Suprapubic skin (tissue), 4 donors: ENCODE measurements at regions not wholly inside any gene's neighbourhood (a gene's known extent, or its start where the extent isn't known, plus 50 kb on each side); places are given as distances from the start of the nearest gene placed in this dataset.

Experiments
- DNase-seq, 2 donors: peaks; one replicate each; pipeline ENCODE4 v3.0.0-alpha.2; 2019; ENCODE audit warnings: low spot score in 2 of 2
- H3K27ac ChIP-seq: fragments of 200-600 bp; sonication (generic); one replicate; pipeline ENCODE4 v1.5.1; 2019
- H3K27me3 ChIP-seq: fragments of 200-600 bp; sonication (generic); one replicate; pipeline ENCODE4 v1.5.1; 2019
- H3K36me3 ChIP-seq: fragments of 200-600 bp; sonication (generic); one replicate; pipeline ENCODE4 v1.5.1; 2019
- H3K4me1 ChIP-seq: fragments of 200-600 bp; sonication (generic); one replicate; pipeline ENCODE4 v1.5.1; 2019
- H3K4me3 ChIP-seq: fragments of 200-600 bp; sonication (generic); one replicate; pipeline ENCODE4 v1.5.1; 2019; ENCODE audit warnings: mild to moderate bottlenecking
- H3K9me3 ChIP-seq: fragments of 200-600 bp; sonication (generic); one replicate; pipeline ENCODE4 v1.5.1; 2019
- EP300 ChIP-seq: sonication (generic); formaldehyde crosslinking; IDR thresholded peaks from one replicate; pipeline ENCODE4 v1.6.1; 2017; ENCODE audit warnings: antibody characterized with exemption
- POLR2A ChIP-seq, 2 donors: fragments of 450-650 bp; IDR thresholded peaks; one replicate each; pipeline ENCODE4 v1.6.1; 2017; ENCODE audit warnings: antibody characterized with exemption in 2 of 2, mild to moderate bottlenecking in 2 of 2, moderate library complexity in 2 of 2
- POLR2AphosphoS5 ChIP-seq, 3 donors: sonication (generic); formaldehyde crosslinking; IDR thresholded peaks; one replicate each; pipeline ENCODE4 v1.6.1; 2017; ENCODE audit warnings: antibody characterized with exemption in 3 of 3
- WGBS: methylation state at CpG from one replicate; pipeline ENCODE4 v1.1.5; 2018; 5-methylcytosine and 5-hydroxymethylcytosine counted together
- TF ChIP-seq, protein P1 (sequence below), 2 donors: fragments of 200-600 bp in 1 of 2; fragments of 450-650 bp in 1 of 2; sonication (generic) in 1 of 2; IDR thresholded peaks; one replicate each; pipeline ENCODE4 v1.5.1; 2016 to 2019; ENCODE audit warnings: antibody characterized with exemption in 2 of 2, mild to moderate bottlenecking in 1 of 2, moderate library complexity in 1 of 2

DNA sequence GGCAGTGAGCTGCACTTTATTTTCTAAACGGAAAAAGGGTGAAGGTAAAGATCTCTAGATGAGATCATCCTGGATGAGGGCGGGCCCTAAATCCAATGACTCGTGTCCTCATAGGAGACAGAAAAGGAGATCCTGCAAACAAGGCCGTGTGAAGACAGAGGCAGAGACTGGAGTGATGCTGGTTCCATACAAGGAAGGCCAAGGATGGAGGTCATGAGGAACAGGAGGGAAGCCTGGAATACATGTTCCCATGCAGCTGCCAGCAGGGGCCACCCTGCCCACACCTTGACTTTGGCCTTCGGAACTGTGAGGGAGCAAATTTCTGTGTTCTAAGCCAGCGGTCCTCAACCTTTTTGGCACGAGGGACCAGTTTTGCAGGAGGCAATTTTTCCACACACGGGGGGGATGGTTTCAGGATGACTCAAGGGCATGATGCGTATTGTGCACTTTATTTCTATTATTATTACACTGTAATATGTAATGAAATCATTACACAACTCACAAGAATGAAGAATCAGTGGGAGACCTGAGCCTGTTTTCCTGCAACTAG is 94.3 kb downstream of the PSMG1 start:
- H3K27me3 ChIP-seq = no peaks in the 10 kb centered on the region
- no peaks in the 10 kb centered on the region for H3K36me3 ChIP-seq
- no peak for DNase-seq
- no peak overlapping the region for H3K27ac ChIP-seq
- TF ChIP-seq, protein P1, sequence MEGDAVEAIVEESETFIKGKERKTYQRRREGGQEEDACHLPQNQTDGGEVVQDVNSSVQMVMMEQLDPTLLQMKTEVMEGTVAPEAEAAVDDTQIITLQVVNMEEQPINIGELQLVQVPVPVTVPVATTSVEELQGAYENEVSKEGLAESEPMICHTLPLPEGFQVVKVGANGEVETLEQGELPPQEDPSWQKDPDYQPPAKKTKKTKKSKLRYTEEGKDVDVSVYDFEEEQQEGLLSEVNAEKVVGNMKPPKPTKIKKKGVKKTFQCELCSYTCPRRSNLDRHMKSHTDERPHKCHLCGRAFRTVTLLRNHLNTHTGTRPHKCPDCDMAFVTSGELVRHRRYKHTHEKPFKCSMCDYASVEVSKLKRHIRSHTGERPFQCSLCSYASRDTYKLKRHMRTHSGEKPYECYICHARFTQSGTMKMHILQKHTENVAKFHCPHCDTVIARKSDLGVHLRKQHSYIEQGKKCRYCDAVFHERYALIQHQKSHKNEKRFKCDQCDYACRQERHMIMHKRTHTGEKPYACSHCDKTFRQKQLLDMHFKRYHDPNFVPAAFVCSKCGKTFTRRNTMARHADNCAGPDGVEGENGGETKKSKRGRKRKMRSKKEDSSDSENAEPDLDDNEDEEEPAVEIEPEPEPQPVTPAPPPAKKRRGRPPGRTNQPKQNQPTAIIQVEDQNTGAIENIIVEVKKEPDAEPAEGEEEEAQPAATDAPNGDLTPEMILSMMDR (IDR thresholded peaks at IDR 0.05) = no peak
- TF ChIP-seq POLR2A (IDR thresholded peaks at IDR 0.05) (no peak), POLR2AphosphoS5 (IDR thresholded peaks at IDR 0.05) (no peak), EP300 (no peak)
- 81% methylated on average over 9 of the region's 9 CpGs for WGBS
- H3K9me3 ChIP-seq = no peaks in the 10 kb centered on the region
- no peak overlapping the region for H3K4me3 ChIP-seq
- H3K4me1 ChIP-seq = peaks cover 7% of the 10 kb centered on the region

DNA sequence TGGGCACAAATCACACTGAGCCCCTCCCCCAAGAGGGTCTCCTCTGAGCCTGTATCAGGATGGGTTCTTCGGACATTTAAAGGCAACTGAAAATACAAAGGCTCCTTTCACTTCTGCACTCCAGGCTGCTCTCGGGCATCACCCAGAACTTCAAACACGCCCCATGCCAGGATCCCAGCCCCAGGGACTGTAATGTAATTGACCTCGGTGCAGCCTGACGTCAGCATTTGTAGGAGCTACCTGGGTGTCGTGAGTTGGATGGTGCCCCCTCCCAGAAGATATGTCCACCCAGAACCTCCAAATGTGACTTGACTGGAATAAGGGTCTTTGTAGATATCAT is 95.2 kb downstream of the PSMG1 start:
- WGBS = 44% methylated on average over 1 of the region's 6 CpGs
- no peak overlapping the region for H3K27ac ChIP-seq

DNA sequence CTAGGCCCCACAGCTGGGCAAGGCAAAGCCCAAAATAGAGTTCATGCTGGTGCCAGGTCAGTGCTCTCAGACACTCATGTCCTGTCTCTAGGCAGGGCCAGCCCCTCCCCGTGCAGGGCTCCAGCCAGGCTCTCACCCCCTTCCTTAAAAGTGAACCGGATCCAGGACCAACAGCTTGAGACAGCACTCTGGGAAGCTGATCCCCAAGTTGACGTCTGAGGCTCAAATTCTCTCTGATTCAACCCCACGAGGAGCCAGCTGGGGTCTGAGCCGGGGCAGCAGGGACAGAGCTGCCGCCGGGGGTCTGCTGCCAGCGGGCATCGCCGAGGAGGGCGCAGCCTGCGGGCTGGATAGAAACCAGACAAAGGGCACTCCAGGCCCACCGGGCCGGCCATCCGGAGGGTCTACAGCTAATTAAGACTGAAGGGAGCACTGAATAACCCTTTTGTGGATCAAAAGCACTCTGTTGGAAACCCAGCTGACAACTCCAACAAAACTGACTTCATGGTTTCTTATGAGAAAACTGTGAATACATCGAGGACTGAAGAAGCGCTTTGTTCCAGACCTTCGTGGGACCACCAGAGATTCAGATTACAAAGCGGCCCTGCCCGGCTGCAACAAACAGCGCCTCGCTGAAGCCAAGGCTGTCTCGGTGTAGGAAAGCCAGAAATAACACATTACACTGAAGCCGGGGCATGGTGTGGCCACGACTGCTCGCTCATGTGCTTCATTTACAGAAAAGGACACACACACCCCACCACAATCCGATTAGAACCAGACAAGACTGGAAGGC is 95.8 kb downstream of the PSMG1 start:
- TF ChIP-seq EP300 (no peak), POLR2AphosphoS5 (IDR thresholded peaks at IDR 0.05) (no peak), POLR2A (IDR thresholded peaks at IDR 0.05) (no peak)
- TF ChIP-seq, protein P1 (IDR thresholded peaks at IDR 0.05) = no peak
- no peak overlapping the region for H3K27ac ChIP-seq
- H3K27me3 ChIP-seq = no peaks in the 10 kb centered on the region
- H3K9me3 ChIP-seq = no peaks in the 10 kb centered on the region
- WGBS = 88% methylated on average over 27 of the region's 27 CpGs
- H3K36me3 ChIP-seq = no peaks in the 10 kb centered on the region
- H3K4me3 ChIP-seq = no peak overlapping the region
- peaks cover 20% of the 10 kb centered on the region for H3K4me1 ChIP-seq
- no peak for DNase-seq

More for the DNA sequence above, 95.2 kb downstream of the PSMG1 start:
- TF ChIP-seq, protein P1 (IDR thresholded peaks at IDR 0.05) = no peak
- TF ChIP-seq EP300 (no peak), POLR2A (IDR thresholded peaks at IDR 0.05) (no peak), POLR2AphosphoS5 (IDR thresholded peaks at IDR 0.05) (no peak)
- H3K4me3 ChIP-seq = no peak overlapping the region
- DNase-seq = no peak
- H3K4me1 ChIP-seq = peaks cover 15% of the 10 kb centered on the region
- no peaks in the 10 kb centered on the region for H3K36me3 ChIP-seq
- H3K9me3 ChIP-seq = no peaks in the 10 kb centered on the region
- no peaks in the 10 kb centered on the region for H3K27me3 ChIP-seq

GRCh38 chr21:39086547-39086946 is 96.7 kb downstream of the PSMG1 start:
- no peak for DNase-seq
- Histone ChIP-seq H3K36me3 (no peaks in the 10 kb centered on the region), H3K27me3 (no peaks in the 10 kb centered on the region), H3K27ac (no peak overlapping the region), H3K9me3 (no peaks in the 10 kb centered on the region), H3K4me1 (peaks cover 23% of the 10 kb centered on the region), H3K4me3 (no peak overlapping the region)
- WGBS = 90% methylated on average over 8 of the region's 8 CpGs
- TF ChIP-seq POLR2A (IDR thresholded peaks at IDR 0.05) = no peak
- TF ChIP-seq, protein P1 (IDR thresholded peaks at IDR 0.05) = no peak
- TF ChIP-seq EP300 = no peak
- TF ChIP-seq POLR2AphosphoS5 (IDR thresholded peaks at IDR 0.05) = no peak

DNA sequence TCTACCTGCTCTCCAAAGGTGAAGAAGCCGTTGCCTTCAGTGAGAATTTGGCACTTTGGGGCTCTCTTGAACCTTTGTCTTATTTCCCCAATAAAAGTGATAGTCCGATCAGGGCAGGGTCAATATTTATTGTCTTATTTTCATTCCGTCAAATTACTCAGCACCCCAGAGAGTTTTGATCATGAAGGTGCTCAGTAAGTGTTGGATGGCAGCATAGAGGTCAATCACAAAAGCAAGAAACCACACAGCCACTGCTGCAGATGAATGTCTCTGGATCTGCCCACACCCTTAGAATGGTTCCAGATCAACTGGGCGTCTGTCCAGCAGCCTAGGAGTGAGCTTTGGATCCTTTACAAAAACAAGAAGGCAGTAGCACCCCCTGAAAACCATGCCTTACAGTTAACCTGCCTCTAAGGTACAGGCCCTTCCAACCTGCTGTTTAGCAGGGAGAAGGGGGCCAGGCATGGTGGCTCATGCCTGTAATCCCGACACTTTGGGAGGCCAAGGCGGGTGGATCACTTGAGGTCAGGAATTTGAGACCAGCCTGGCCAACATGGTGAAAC is 97.3 kb downstream of the PSMG1 start:
- Histone ChIP-seq H3K4me3 (no peak overlapping the region), H3K4me1 (peaks cover 23% of the 10 kb centered on the region), H3K27me3 (no peaks in the 10 kb centered on the region), H3K36me3 (no peaks in the 10 kb centered on the region), H3K9me3 (no peaks in the 10 kb centered on the region), H3K27ac (no peak overlapping the region)
- TF ChIP-seq, protein P1 (IDR thresholded peaks at IDR 0.05) = no peak
- TF ChIP-seq POLR2A (IDR thresholded peaks at IDR 0.05) (no peak), EP300 (no peak)
- no peak for DNase-seq
- 92% methylated on average over 6 of the region's 6 CpGs for WGBS
